ENCODE measurements at regions not wholly inside any gene's neighbourhood (a gene's known extent, or its start where the extent isn't known, plus 50 kb on each side); places are given as distances from the start of the nearest gene placed in this dataset.

DNA sequence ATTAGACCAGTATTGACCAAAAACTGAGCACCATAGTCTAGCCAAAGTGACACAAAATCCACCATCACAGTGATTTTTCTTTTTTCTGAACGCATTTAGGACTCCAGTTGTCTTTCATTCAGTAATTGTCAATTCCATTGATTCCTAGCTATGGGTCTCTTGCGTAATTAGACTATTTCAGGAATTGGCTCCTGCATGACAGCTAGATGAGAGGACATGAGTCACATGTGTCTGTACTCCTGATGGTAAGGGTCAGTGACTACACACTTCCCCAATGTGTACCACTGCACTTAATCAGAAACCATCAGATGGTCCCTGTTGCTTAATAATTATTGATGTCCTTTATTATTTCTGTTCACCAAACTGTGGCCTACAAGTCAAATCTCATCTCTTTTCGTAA is 469.5 kb downstream of the POM121L12 start:
- TF ChIP-seq, protein P1, sequence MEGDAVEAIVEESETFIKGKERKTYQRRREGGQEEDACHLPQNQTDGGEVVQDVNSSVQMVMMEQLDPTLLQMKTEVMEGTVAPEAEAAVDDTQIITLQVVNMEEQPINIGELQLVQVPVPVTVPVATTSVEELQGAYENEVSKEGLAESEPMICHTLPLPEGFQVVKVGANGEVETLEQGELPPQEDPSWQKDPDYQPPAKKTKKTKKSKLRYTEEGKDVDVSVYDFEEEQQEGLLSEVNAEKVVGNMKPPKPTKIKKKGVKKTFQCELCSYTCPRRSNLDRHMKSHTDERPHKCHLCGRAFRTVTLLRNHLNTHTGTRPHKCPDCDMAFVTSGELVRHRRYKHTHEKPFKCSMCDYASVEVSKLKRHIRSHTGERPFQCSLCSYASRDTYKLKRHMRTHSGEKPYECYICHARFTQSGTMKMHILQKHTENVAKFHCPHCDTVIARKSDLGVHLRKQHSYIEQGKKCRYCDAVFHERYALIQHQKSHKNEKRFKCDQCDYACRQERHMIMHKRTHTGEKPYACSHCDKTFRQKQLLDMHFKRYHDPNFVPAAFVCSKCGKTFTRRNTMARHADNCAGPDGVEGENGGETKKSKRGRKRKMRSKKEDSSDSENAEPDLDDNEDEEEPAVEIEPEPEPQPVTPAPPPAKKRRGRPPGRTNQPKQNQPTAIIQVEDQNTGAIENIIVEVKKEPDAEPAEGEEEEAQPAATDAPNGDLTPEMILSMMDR (IDR thresholded peaks at IDR 0.05), result no peak
- TF ChIP-seq ZFX (IDR thresholded peaks at IDR 0.05; ENCODE audit: borderline replicate concordance), result no peak

Measured in 22Rv1 (cell line).